Fibroblast of gingiva (primary cell): ENCODE measurements at regions not wholly inside any gene's neighbourhood (a gene's known extent, or its start where the extent isn't known, plus 50 kb on each side); places are given as distances from the start of the nearest gene placed in this dataset.

Experiments
- DNase-seq: peaks from one replicate; pipeline ENCODE4 v3.0.0-alpha.2; 2011; ENCODE audit warnings: low read depth

- no peak for DNase-seq
These were observed 366.3 kb downstream of the SS18 start for GRCh38 chr18:25724121-25724520.

- DNase-seq: no peak
These were observed 361.1 kb upstream of the ZNF521 start for GRCh38 chr18:25713103-25713502.

- DNase-seq: no peak
These were observed 359.0 kb upstream of the ZNF521 start for GRCh38 chr18:25710981-25711380.

GRCh38 chr18:25705650-25706049, 353.7 kb upstream of the ZNF521 start:
- DNase-seq: no peak

- DNase-seq: no peak
These were observed 352.5 kb upstream of the ZNF521 start for GRCh38 chr18:25704494-25704893.

- no peak for DNase-seq
These were observed 352.1 kb upstream of the ZNF521 start for GRCh38 chr18:25704071-25704470.

GRCh38 chr18:25701821-25702220, 349.9 kb upstream of the ZNF521 start:
- DNase-seq: no peak

- no peak for DNase-seq
These were observed 335.1 kb upstream of the ZNF521 start for GRCh38 chr18:25686960-25687500.

GRCh38 chr18:25685088-25685487, 333.1 kb upstream of the ZNF521 start:
- DNase-seq: no peak

GRCh38 chr18:25679491-25679890, 327.5 kb upstream of the ZNF521 start:
- DNase-seq: no peak

- DNase-seq: no peak
These were observed 326.3 kb upstream of the ZNF521 start for GRCh38 chr18:25678221-25678620.

GRCh38 chr18:25675123-25675850, 323.3 kb upstream of the ZNF521 start:
- no peak for DNase-seq

GRCh38 chr18:25674183-25674582, 322.2 kb upstream of the ZNF521 start:
- DNase-seq: no peak

- no peak for DNase-seq
These were observed 320.5 kb upstream of the ZNF521 start for GRCh38 chr18:25672490-25672889.

- DNase-seq: no peak
These were observed 317.8 kb upstream of the ZNF521 start for GRCh38 chr18:25669741-25670140.

- DNase-seq: peak; percentile 17
These were observed 310.3 kb upstream of the ZNF521 start for GRCh38 chr18:25662272-25662671.

- peak; percentile 11 for DNase-seq
These were observed 309.9 kb upstream of the ZNF521 start for GRCh38 chr18:25661831-25662230.

GRCh38 chr18:25659541-25659940, 307.6 kb upstream of the ZNF521 start:
- no peak for DNase-seq

- DNase-seq: no peak
These were observed 306.5 kb upstream of the ZNF521 start for GRCh38 chr18:25658476-25658875.

GRCh38 chr18:25651553-25651952, 299.6 kb upstream of the ZNF521 start:
- DNase-seq: no peak

GRCh38 chr18:25650201-25650941, 298.4 kb upstream of the ZNF521 start:
- DNase-seq: peak; percentile 92

- DNase-seq: no peak
These were observed 296.8 kb upstream of the ZNF521 start for GRCh38 chr18:25648716-25649260.

GRCh38 chr18:25647404-25647803, 295.4 kb upstream of the ZNF521 start:
- DNase-seq: no peak
